ENCODE measurements at regions not wholly inside any gene's neighbourhood (a gene's known extent, or its start where the extent isn't known, plus 50 kb on each side); places are given as distances from the start of the nearest gene placed in this dataset.

GRCh38 chr4:178577933-178578332 is 1135.7 kb upstream of the AGA start:
- no peak for DNase-seq (ENCODE audit: low spot score)

- DNase-seq (ENCODE audit: low spot score) = no peak
Measured at GRCh38 chr4:178595500-178596138, 1153.4 kb upstream of the AGA start.

GRCh38 chr4:178598672-178599071 is 1156.4 kb upstream of the AGA start:
- no peak for DNase-seq (ENCODE audit: low spot score)

GRCh38 chr4:178599521-178599920 is 1157.3 kb upstream of the AGA start:
- no peak for DNase-seq (ENCODE audit: low spot score)

- no peak for DNase-seq (ENCODE audit: low spot score)
Measured at GRCh38 chr4:178602833-178603232, 1160.6 kb upstream of the AGA start.

- DNase-seq (ENCODE audit: low spot score) = no peak
Measured at GRCh38 chr4:178611062-178611461, 1168.8 kb upstream of the AGA start.

GRCh38 chr4:178612733-178613132 is 1170.5 kb upstream of the AGA start:
- DNase-seq (ENCODE audit: low spot score) = no peak

GRCh38 chr4:178632415-178632814 is 1190.2 kb upstream of the AGA start:
- DNase-seq (ENCODE audit: low spot score) = no peak

GRCh38 chr4:178633263-178633662 is 1191.0 kb upstream of the AGA start:
- no peak for DNase-seq (ENCODE audit: low spot score)

GRCh38 chr4:178664621-178665020 is 1222.4 kb upstream of the AGA start:
- DNase-seq (ENCODE audit: low spot score) = no peak

GRCh38 chr4:178665916-178666315 is 1223.7 kb upstream of the AGA start:
- DNase-seq (ENCODE audit: low spot score) = no peak

GRCh38 chr4:178671766-178672165 is 1229.5 kb upstream of the AGA start:
- no peak for DNase-seq (ENCODE audit: low spot score)

- no peak for DNase-seq (ENCODE audit: low spot score)
Measured at GRCh38 chr4:178672512-178672911, 1230.3 kb upstream of the AGA start.

GRCh38 chr4:178681871-178682270 is 1239.6 kb upstream of the AGA start:
- no peak for DNase-seq (ENCODE audit: low spot score)

GRCh38 chr4:178689926-178690325 is 1247.7 kb upstream of the AGA start:
- no peak for DNase-seq (ENCODE audit: low spot score)

GRCh38 chr4:178693816-178694215 is 1251.6 kb upstream of the AGA start:
- no peak for DNase-seq (ENCODE audit: low spot score)

- DNase-seq (ENCODE audit: low spot score) = no peak
Measured at GRCh38 chr4:178696515-178696914, 1254.3 kb upstream of the AGA start.

GRCh38 chr4:178712486-178712885 is 1270.2 kb upstream of the AGA start:
- no peak for DNase-seq (ENCODE audit: low spot score)

GRCh38 chr4:178738026-178738425 is 1295.8 kb upstream of the AGA start:
- no peak for DNase-seq (ENCODE audit: low spot score)

GRCh38 chr4:178745203-178745602 is 1303.0 kb upstream of the AGA start:
- no peak for DNase-seq (ENCODE audit: low spot score)

GRCh38 chr4:178752954-178753525 is 1310.8 kb upstream of the AGA start:
- DNase-seq (ENCODE audit: low spot score) = no peak

- DNase-seq (ENCODE audit: low spot score) = no peak
Measured at GRCh38 chr4:178778496-178778895, 1336.3 kb upstream of the AGA start.

GRCh38 chr4:178781779-178782178 is 1339.5 kb upstream of the AGA start:
- DNase-seq (ENCODE audit: low spot score) = no peak

- DNase-seq (ENCODE audit: low spot score) = no peak
Measured at GRCh38 chr4:178784491-178784890, 1342.3 kb upstream of the AGA start.
